AG04450 (cell line): ENCODE measurements at regions not wholly inside any gene's neighbourhood (a gene's known extent, or its start where the extent isn't known, plus 50 kb on each side); places are given as distances from the start of the nearest gene placed in this dataset.

ENCODE experiments used
- CTCF ChIA-PET: fragments of 300-600, 350-600 bp; formaldehyde crosslinking; extraction: SDS; loops from one replicate; lab custom pipeline; 2022; ENCODE audit warnings: antibody characterized with exemption, inconsistent platforms; lab: Charles Lee
- POLR2A ChIA-PET: fragments of 350-600 bp; formaldehyde crosslinking; extraction: SDS; loops from one replicate; lab custom pipeline; 2021; ENCODE audit warnings: antibody characterized with exemption, inconsistent platforms; lab: Yijun Ruan, JAX
- DNase-seq: peaks from one replicate; pipeline ENCODE4 v3.0.0-alpha.2; 2011; ENCODE audit warnings: low read depth, low spot score
- H3K27ac ChIP-seq: one replicate; pipeline ENCODE4 v1.5.1; 2012; ENCODE audit warnings: low read depth, low read length, control low read depth
- H3K27me3 ChIP-seq: one replicate; pipeline ENCODE4 v1.6.0; 2012; ENCODE audit warnings: low read length; ENCODE audit not compliant: control insufficient read depth, insufficient read depth
- H3K4me3 ChIP-seq: 2 replicates; pipeline ENCODE4 v1.5.1; 2011; ENCODE audit warnings: mild to moderate bottlenecking, low read depth, low read length, control low read depth
- H3K9me3 ChIP-seq: 2 replicates; pipeline ENCODE4 v1.5.1; 2012; ENCODE audit warnings: low read length; ENCODE audit not compliant: control insufficient read depth, insufficient read depth
- TF ChIP-seq, protein P1 (sequence below): IDR thresholded peaks from 2 replicates; pipeline ENCODE4 v1.5.1; 2011; ENCODE audit warnings: low read depth, low read length, control low read depth, inconsistent platforms

GRCh38 chr21:43273016-43273707 lies 104.4 kb downstream of the CRYAA start:
- Histone ChIP-seq H3K27ac (no peak overlapping the region), H3K9me3 (peaks cover 3% of the 10 kb centered on the region; the same call in 1 of the 2 replicates), H3K27me3 (peaks cover 72% of the 10 kb centered on the region), H3K4me3 (no peak overlapping the region)
- ChIA-PET POLR2A (no interaction called here), CTCF (no interaction called here)
- no peak for DNase-seq
- TF ChIP-seq, protein P1, sequence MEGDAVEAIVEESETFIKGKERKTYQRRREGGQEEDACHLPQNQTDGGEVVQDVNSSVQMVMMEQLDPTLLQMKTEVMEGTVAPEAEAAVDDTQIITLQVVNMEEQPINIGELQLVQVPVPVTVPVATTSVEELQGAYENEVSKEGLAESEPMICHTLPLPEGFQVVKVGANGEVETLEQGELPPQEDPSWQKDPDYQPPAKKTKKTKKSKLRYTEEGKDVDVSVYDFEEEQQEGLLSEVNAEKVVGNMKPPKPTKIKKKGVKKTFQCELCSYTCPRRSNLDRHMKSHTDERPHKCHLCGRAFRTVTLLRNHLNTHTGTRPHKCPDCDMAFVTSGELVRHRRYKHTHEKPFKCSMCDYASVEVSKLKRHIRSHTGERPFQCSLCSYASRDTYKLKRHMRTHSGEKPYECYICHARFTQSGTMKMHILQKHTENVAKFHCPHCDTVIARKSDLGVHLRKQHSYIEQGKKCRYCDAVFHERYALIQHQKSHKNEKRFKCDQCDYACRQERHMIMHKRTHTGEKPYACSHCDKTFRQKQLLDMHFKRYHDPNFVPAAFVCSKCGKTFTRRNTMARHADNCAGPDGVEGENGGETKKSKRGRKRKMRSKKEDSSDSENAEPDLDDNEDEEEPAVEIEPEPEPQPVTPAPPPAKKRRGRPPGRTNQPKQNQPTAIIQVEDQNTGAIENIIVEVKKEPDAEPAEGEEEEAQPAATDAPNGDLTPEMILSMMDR, result no peak

GRCh38 chr21:43272591-43272990 lies 103.8 kb downstream of the CRYAA start:
- TF ChIP-seq, protein P1, result no peak
- POLR2A ChIA-PET, result no interaction called here
- Histone ChIP-seq H3K4me3 (no peak overlapping the region), H3K27me3 (peaks cover 67% of the 10 kb centered on the region), H3K9me3 (peaks cover 2% of the 10 kb centered on the region; the same call in 1 of the 2 replicates), H3K27ac (no peak overlapping the region)
- CTCF ChIA-PET, result no interaction called here
- no peak for DNase-seq

- Histone ChIP-seq H3K27me3 (peaks cover 56% of the 10 kb centered on the region), H3K27ac (no peak overlapping the region), H3K9me3 (no peaks in the 10 kb centered on the region; the same call in 1 of the 2 replicates), H3K4me3 (no peak overlapping the region)
- TF ChIP-seq, protein P1, result no peak
- ChIA-PET CTCF (no interaction called here), POLR2A (no interaction called here)
- DNase-seq, result no peak
These were observed 102.7 kb downstream of the CRYAA start for GRCh38 chr21:43271452-43272020.

DNA sequence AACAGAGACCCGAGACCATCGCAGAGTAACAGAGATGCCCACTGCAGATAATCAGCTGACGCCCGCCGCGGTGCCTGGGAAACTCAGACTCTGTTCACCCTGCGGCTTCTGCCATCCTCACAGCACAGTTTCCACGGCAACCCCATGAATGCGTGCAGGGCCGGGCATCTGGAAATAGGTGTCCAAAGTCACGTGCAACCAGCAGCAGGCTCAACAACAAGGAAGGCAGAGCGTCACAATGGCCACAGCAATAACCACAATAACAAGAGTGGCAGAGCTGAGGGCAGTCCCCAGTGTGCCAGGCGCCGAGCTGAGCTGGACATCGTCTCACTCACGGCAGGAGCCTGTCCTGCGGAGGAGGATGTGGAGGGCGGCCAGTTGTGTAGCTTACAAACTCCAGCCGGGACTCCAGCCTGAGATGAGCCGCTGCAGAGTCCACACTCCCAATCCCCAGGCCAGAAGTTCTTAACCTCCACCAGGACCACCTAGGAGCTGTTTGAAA lies 102.0 kb downstream of the CRYAA start:
- Histone ChIP-seq H3K9me3 (no peaks in the 10 kb centered on the region; the same call in 1 of the 2 replicates), H3K27me3 (peaks cover 51% of the 10 kb centered on the region), H3K4me3 (no peak overlapping the region), H3K27ac (no peak overlapping the region)
- POLR2A ChIA-PET, result no interaction called here
- CTCF ChIA-PET, result no interaction called here
- TF ChIP-seq, protein P1, result no peak
- DNase-seq, result no peak
